Right atrium auricular region (tissue), 2 donors: ENCODE measurements at regions not wholly inside any gene's neighbourhood (a gene's known extent, or its start where the extent isn't known, plus 50 kb on each side); places are given as distances from the start of the nearest gene placed in this dataset.

Experiments
- DNase-seq: peaks from one replicate; pipeline ENCODE4 v3.0.0-alpha.2; 2019; ENCODE audit warnings: low spot score
- H3K27ac ChIP-seq, 2 donors: fragments of 200-600 bp; sonication (generic); 1 replicate in 1 of 2; 2 replicates in 1 of 2; pipeline ENCODE4 v1.5.1; 2016 to 2019
- H3K27me3 ChIP-seq, 2 donors: fragments of 200-600 bp; sonication (generic); one replicate each; pipeline versions ENCODE4 v1.5.1 to v1.6.0; 2017 to 2019
- H3K36me3 ChIP-seq: fragments of 200-600 bp; sonication (generic); one replicate; pipeline ENCODE4 v1.5.1; 2016
- H3K4me1 ChIP-seq, 2 donors: fragments of 200-600 bp; sonication (generic); one replicate each; pipeline versions ENCODE4 v1.5.1 to v1.6.0; 2017 to 2019
- H3K4me3 ChIP-seq, 2 donors: fragments of 200-600 bp; sonication (generic); 1 replicate in 1 of 2; 2 replicates in 1 of 2; pipeline ENCODE4 v1.5.1; 2017 to 2019; ENCODE audit warnings: mild to moderate bottlenecking in 1 of 2, moderate library complexity in 1 of 2
- H3K9me3 ChIP-seq, 2 donors: fragments of 200-600 bp; sonication (generic); one replicate each; pipeline ENCODE4 v1.5.1; 2019
- CTCF ChIP-seq, 2 donors: fragments of 200-600 bp; sonication (generic); IDR thresholded peaks; one replicate each; pipeline ENCODE4 v1.5.1; 2019; ENCODE audit warnings: antibody characterized with exemption in 2 of 2

GRCh38 chr9:87375397-87376073, 122.1 kb upstream of the DAPK1 start:
- no peaks in the 10 kb centered on the region for H3K27me3 ChIP-seq

GRCh38 chr9:87378676-87379075, 119.0 kb upstream of the DAPK1 start:
- Histone ChIP-seq H3K27ac (no peak overlapping the region), H3K27me3 (no peaks in the 10 kb centered on the region), H3K4me1 (no peaks in the 10 kb centered on the region), H3K36me3 (no peaks in the 10 kb centered on the region), H3K9me3 (no peaks in the 10 kb centered on the region), H3K4me3 (no peak overlapping the region)
- no peak for TF ChIP-seq CTCF (IDR thresholded peaks at IDR 0.05)
- no peak for DNase-seq

More at GRCh38 chr9:87375397-87376073, 122.1 kb upstream of the DAPK1 start:
- DNase-seq: no peak
- no peak for TF ChIP-seq CTCF (IDR thresholded peaks at IDR 0.05)
- Histone ChIP-seq H3K27ac (no peak overlapping the region), H3K4me3 (no peak overlapping the region), H3K9me3 (no peaks in the 10 kb centered on the region), H3K36me3 (no peaks in the 10 kb centered on the region), H3K4me1 (no peaks in the 10 kb centered on the region)

GRCh38 chr9:87379300-87379699, 118.4 kb upstream of the DAPK1 start:
- H3K9me3 ChIP-seq: no peaks in the 10 kb centered on the region
- DNase-seq: no peak
- no peaks in the 10 kb centered on the region for H3K27me3 ChIP-seq
- no peaks in the 10 kb centered on the region for H3K36me3 ChIP-seq
- no peak overlapping the region for H3K27ac ChIP-seq
- H3K4me3 ChIP-seq: no peak overlapping the region
- TF ChIP-seq CTCF (IDR thresholded peaks at IDR 0.05): no peak
- H3K4me1 ChIP-seq: no peaks in the 10 kb centered on the region

- Histone ChIP-seq H3K27ac (no peak overlapping the region), H3K4me3 (no peak overlapping the region), H3K4me1 (no peaks in the 10 kb centered on the region), H3K9me3 (no peaks in the 10 kb centered on the region), H3K27me3 (no peaks in the 10 kb centered on the region), H3K36me3 (no peaks in the 10 kb centered on the region)
- DNase-seq: no peak
- no peak for TF ChIP-seq CTCF (IDR thresholded peaks at IDR 0.05)
Observed at GRCh38 chr9:87381050-87381711, 116.5 kb upstream of the DAPK1 start.

- Histone ChIP-seq H3K27me3 (no peaks in the 10 kb centered on the region), H3K36me3 (no peaks in the 10 kb centered on the region), H3K9me3 (no peaks in the 10 kb centered on the region), H3K27ac (no peak overlapping the region), H3K4me3 (no peak overlapping the region), H3K4me1 (no peaks in the 10 kb centered on the region)
- TF ChIP-seq CTCF (IDR thresholded peaks at IDR 0.05): no peak
- no peak for DNase-seq
Observed at GRCh38 chr9:87381746-87382145, 115.9 kb upstream of the DAPK1 start.
